ENCODE measurements at regions not wholly inside any gene's neighbourhood (a gene's known extent, or its start where the extent isn't known, plus 50 kb on each side); places are given as distances from the start of the nearest gene placed in this dataset.

DNA sequence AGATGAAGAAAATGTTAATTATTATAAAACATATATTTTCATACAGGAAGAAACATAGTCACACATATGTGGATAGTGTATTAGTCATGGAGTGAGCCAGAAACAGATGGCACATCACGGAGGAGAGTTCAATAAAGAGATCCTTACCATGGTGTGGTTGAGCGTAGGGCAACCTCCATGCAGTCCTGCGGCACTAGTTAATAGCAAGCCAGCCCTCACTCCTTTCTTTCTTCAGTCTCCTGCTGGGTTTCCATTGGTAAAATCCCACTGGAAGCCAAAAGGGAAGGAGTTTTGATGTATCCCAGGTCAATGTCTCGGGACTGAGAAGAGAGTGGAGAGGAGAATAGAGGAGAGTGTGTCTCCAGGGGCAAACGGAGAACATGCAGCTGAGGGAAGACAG, 328.1 kb downstream of the NR4A2 start:
- no peak overlapping the region for H3K4me3 ChIP-seq (ENCODE audit: low read depth, low read length)
- no peak for DNase-seq (ENCODE audit: low read depth)
- TF ChIP-seq, protein P1, sequence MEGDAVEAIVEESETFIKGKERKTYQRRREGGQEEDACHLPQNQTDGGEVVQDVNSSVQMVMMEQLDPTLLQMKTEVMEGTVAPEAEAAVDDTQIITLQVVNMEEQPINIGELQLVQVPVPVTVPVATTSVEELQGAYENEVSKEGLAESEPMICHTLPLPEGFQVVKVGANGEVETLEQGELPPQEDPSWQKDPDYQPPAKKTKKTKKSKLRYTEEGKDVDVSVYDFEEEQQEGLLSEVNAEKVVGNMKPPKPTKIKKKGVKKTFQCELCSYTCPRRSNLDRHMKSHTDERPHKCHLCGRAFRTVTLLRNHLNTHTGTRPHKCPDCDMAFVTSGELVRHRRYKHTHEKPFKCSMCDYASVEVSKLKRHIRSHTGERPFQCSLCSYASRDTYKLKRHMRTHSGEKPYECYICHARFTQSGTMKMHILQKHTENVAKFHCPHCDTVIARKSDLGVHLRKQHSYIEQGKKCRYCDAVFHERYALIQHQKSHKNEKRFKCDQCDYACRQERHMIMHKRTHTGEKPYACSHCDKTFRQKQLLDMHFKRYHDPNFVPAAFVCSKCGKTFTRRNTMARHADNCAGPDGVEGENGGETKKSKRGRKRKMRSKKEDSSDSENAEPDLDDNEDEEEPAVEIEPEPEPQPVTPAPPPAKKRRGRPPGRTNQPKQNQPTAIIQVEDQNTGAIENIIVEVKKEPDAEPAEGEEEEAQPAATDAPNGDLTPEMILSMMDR (IDR thresholded peaks at IDR 0.05; ENCODE audit: low read depth, low read length, missing control alignments): no peak
- in situ Hi-C loops (cut with HindIII; ENCODE audit: low sequenced_read_pairs): no loop called here

DNA sequence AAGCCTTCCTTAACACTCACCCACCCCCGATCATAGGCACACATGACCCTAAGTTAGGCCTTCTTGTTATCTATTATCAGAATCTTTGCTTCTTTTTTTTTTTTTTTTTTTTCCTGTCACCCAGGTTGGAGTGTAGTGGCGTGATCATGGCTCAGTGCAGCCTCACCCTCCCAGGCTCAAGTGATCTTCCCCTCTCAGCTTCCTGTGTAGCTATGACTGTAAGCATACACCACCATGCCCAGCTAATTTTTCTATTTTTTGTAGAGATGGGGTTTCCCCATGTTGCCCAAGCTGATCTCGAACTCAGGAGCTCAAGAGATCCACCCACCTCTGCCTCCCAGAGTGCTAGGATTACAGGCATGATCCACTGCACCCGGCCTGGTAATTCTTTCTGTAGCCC, 328.7 kb downstream of the NR4A2 start:
- H3K4me3 ChIP-seq (ENCODE audit: low read depth, low read length): no peak overlapping the region
- in situ Hi-C loops (cut with HindIII; ENCODE audit: low sequenced_read_pairs): no loop called here
- TF ChIP-seq, protein P1 (IDR thresholded peaks at IDR 0.05; ENCODE audit: low read depth, low read length, missing control alignments): no peak
- no peak for DNase-seq (ENCODE audit: low read depth)

DNA sequence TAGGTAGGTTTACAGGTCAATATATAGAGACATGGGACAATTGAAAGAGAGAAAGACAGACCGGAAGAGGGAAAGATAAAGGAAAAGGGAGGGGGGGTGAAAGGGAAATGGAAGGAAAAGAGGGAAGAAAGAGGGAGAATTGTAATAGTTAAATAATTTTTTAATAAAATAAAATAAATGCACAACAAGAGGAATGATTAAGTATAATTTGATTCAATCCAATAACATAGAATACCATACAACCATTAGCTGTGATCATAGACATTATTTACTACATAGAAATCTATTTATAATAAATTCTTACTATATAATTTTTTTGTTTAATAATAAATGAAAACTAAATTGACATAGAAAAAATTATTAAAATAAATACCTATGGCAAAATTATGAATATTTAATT, 330.7 kb downstream of the NR4A2 start:
- DNase-seq (ENCODE audit: low read depth): no peak
- TF ChIP-seq, protein P1 (IDR thresholded peaks at IDR 0.05; ENCODE audit: low read depth, low read length, missing control alignments): no peak
- in situ Hi-C loops (cut with HindIII; ENCODE audit: low sequenced_read_pairs): no loop called here
- no peak overlapping the region for H3K4me3 ChIP-seq (ENCODE audit: low read depth, low read length)

DNA sequence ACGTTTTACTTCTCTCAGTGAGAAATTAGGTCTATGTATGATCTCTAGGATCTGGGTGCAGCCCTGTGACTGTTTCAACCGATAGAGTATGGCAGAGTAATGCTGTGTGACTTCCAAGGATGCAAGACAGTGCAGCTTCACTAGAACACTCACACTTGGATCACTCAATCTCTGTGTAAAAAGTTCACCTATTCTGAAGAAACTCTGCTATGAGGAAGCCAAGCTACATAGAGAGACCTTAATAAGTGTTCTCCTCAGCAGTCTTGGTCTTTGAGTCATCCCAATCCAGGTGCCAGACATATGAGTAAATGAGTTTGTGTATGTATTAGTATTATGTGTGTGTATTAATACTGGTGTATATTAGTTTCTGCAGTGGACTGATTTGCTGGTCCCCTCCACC, 335.0 kb downstream of the NR4A2 start:
- TF ChIP-seq, protein P1 (IDR thresholded peaks at IDR 0.05; ENCODE audit: low read depth, low read length, missing control alignments): no peak
- in situ Hi-C loops (cut with HindIII; ENCODE audit: low sequenced_read_pairs): no loop called here
- no peak for DNase-seq (ENCODE audit: low read depth)
- H3K4me3 ChIP-seq (ENCODE audit: low read depth, low read length): no peak overlapping the region

DNA sequence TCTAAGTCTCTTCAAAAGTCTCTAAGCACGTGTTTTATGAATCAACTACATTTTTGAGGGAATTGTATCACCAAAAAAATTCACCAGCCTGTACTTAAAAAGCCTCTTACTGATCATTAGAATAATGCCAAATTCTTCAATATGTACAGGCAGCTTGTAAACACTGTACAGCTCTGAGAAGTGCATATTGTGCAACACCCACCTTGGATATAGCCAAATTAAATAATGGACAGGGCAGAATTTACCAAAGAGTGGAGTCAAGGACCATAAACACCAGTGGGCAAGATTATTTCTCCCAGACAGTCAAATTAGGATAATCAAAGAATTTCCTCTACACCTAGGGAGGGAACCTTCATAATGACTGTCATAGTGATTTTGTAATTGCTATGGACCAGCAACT, 338.2 kb downstream of the NR4A2 start:
- in situ Hi-C loops (cut with HindIII; ENCODE audit: low sequenced_read_pairs): no loop called here
- no peak overlapping the region for H3K4me3 ChIP-seq (ENCODE audit: low read depth, low read length)
- TF ChIP-seq, protein P1 (IDR thresholded peaks at IDR 0.05; ENCODE audit: low read depth, low read length, missing control alignments): no peak
- no peak for DNase-seq (ENCODE audit: low read depth)

DNA sequence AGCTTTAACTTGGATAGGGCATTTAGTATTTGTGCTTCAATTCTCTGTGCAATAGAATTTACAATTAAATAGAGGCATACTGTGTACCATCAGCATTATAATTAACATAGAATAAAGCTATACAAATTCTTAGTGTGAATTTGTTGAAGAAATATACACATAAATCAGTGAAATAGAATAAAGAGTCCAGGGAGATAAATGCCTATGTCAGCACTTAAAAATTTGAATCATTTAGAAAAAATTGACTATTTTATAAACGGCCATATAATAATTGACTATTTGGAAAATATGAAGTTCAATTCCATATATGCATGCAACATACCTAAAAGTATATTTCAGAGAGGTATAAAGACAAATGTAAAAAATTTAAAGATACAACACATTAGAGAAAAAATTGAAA, 348.7 kb downstream of the NR4A2 start:
- H3K4me3 ChIP-seq (ENCODE audit: low read depth, low read length): no peak overlapping the region
- TF ChIP-seq, protein P1 (IDR thresholded peaks at IDR 0.05; ENCODE audit: low read depth, low read length, missing control alignments): no peak
- DNase-seq (ENCODE audit: low read depth): no peak
- in situ Hi-C loops (cut with HindIII; ENCODE audit: low sequenced_read_pairs): no loop called here

DNA sequence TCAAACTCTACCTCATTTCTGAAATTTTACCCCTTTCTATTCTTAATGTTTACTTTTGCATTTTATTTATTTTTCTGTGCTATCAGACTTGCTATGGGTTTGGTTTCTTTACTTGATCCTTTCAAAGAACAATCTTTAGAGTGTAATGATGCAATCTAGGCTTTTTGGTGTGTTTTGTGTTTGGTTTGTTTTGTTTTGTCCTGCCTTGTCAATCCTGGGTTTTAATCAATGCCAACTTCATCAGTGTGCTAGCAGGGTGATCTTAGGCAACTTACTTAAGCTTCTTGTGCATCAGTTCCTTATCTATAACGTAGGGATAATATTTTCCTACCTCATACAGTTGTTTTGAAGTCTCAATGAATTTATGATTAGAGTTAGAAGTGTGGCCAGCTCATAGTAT, 350.4 kb downstream of the NR4A2 start:
- TF ChIP-seq, protein P1 (IDR thresholded peaks at IDR 0.05; ENCODE audit: low read depth, low read length, missing control alignments): no peak
- in situ Hi-C loops (cut with HindIII; ENCODE audit: low sequenced_read_pairs): no loop called here
- no peak for DNase-seq (ENCODE audit: low read depth)
- H3K4me3 ChIP-seq (ENCODE audit: low read depth, low read length): no peak overlapping the region

Measured in astrocyte of the cerebellum (primary cell).